Middle frontal gyrus (tissue), 1 donor: ENCODE measurements at regions not wholly inside any gene's neighbourhood (a gene's known extent, or its start where the extent isn't known, plus 50 kb on each side); places are given as distances from the start of the nearest gene placed in this dataset.

Experiments
- DNase-seq: peaks from one replicate; pipeline ENCODE4 v3.0.0-alpha.2; 2015; ENCODE audit warnings: low spot score; ENCODE audit errors: extremely low spot score

GRCh38 chr20:39129523-39129922 is 167.4 kb downstream of the DHX35 start:
- DNase-seq, result no peak

DNA sequence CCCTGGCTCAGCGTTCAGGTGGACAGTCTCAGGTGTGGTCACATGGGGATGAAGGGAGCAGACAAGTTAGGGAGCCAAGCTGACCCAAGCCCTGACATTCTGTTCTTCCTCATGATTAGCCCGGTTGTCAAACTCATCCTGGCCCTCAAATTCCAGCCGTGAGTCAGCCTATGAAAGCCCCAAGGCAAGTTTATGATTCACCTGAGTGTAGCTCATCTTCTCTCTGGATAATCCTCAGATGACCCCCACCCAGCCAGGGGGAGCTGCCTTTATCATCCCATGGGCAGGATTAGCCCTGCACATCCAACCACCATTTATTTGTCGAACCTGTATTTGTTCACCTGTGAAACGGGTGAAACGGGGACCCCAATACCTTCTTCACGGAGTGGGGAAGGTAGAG is 161.9 kb downstream of the DHX35 start:
- DNase-seq, result no peak

DNA sequence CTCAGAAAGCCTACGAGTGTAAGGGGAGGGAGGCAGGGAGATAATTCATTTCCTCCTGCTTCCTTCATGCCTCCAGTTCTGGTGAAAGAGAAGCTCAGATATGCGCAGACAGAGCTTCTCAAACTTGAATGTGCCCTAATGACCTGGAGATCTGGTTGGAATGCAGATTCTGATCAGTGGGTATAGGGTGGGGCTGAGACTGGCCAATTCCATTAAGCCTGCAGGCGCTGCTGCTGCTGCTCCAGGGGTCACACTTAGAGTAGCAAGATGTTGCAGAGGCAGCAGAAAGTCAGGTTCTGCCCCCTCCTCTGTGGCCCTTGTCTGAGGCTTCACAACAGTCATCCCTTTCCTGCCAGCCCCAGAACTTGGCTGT is 161.0 kb downstream of the DHX35 start:
- DNase-seq, result no peak

- no peak for DNase-seq
Measured at GRCh38 chr20:39117491-39117890, 155.3 kb downstream of the DHX35 start.

- DNase-seq, result no peak
Measured at GRCh38 chr20:39116020-39116419, 153.9 kb downstream of the DHX35 start.

DNA sequence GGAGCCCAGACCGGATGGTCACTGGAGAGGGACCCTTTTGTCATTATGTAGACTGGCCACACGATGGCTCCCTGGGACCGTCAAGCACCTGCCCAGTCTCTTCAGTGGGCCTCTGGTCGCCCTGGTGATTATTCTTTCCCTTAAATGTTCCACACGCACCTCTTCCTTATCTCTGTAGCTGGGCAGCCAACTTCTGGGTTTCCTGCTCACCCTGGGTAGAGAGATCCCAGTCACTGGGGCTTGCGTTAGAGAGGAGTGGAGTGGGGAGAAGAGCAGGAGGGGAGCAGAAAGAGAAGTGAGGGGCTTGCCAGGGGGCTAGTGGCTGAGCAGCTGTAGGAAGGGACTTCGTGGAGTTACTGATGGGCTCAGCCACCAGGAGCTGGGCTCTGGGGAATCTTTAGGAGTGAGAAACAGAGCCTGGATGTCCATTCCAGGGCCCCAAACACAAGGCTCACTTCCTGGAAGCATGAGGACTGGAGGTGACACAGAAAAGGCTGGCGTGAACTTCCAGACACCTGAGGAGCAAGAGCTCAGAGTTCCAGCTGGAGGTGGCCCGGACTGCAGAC is 150.1 kb downstream of the DHX35 start:
- peak; percentile 5 for DNase-seq

DNA sequence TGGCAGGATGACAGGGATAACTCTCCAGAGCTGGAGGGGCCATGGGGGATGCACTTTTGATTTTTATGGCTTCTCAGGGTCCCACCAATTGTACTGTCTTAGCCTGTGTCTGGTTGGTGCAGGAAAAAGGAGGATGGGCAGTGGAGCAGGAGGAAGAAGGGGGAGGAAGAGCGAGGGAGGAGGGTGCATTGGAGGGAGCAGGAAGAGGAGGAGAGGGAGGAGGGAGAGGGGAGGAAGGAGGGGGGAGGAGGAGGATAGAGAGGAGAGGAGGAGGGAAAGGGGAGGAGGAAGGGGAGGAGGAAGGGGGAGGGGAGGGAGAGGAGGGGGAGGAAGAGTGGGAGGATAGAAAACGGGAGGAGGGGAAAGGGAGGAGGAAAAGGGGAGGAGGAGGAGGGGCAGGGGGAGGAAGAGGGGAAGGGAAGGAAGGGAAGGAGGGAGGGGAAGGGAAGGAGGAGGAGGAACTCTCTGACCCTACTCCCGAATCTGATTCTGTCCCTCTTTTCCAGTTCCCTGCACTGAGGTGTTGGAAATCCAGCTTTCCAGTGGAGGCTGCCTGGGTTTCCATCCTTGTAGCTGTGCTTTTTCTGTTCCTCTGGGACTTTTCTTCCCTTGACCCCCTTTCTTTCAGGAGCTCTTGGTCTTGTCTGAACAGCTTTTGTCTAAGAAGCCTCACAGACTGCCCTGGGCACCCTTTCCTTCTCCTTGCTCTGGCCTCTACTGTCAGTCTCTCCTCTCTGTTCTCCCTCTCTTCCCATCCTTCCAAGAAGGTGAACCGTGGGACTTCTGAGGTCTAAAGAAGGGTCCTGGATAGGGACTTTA is 149.4 kb downstream of the DHX35 start:
- DNase-seq, result no peak

GRCh38 chr20:39110819-39111136 is 148.6 kb downstream of the DHX35 start:
- no peak for DNase-seq

GRCh38 chr20:39109933-39110818 is 148.0 kb downstream of the DHX35 start:
- no peak for DNase-seq

GRCh38 chr20:39108746-39109145 is 146.6 kb downstream of the DHX35 start:
- no peak for DNase-seq

DNA sequence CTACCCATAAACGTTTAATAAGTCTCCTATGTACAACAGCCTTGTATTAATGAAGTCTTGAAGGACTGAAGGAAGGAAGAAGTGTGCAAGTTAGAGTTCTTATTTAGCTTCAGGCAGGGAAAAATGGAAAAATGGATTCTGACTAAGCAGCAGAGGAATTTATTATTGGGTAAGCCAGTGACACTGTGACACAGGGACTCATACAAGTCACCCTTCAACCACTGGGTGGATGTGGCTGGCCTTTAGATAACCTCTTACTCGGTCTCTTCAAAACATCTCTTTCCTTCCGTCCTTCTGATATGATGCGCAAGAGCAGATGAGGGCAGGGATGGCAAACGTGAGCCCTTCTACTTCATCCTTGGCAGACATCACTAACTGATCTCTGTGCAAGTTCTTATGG is 145.6 kb downstream of the DHX35 start:
- DNase-seq, result no peak

GRCh38 chr20:39106791-39107190 is 144.6 kb downstream of the DHX35 start:
- DNase-seq, result no peak

- DNase-seq, result no peak
Measured at GRCh38 chr20:39105551-39105950, 143.4 kb downstream of the DHX35 start.

GRCh38 chr20:39103732-39104131 is 141.6 kb downstream of the DHX35 start:
- no peak for DNase-seq

DNA sequence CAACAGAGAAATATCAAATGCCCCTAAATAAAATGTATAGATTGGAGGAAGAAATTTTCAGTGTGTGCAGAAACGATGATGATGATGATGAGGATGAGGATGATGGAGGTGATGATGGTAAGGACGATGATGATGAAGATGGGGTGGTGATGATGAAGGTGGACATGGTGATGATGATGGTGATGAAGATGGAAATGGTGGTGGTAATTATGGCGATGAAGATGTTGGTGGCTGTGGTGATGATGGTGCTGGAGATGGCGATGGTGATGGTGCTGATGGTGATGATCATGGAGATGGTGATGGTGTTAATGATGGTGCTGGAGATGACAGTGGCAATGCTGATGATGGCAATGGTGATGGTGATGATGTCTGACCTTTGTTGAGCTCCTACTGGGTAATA is 141.2 kb downstream of the DHX35 start:
- no peak for DNase-seq

DNA sequence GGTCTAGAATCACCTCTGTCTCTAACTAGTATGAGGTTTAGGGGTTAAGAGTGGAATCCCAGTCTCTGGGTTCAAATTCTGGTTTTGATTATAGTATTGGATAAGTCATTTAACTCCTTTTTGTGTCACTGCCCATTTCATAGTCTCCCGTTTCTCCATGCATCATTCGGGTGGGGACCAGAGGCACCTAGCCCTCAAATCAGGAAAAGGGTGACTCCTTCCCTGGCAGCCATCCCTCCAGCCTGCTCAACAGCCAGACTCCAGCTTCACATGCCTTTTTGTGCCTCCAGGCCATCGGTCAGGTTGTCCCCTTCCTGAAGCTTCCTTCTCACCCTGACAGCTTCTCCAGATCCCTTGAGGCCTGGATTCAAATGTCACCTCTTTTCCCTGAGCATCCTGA is 139.8 kb downstream of the DHX35 start:
- DNase-seq, result no peak

- no peak for DNase-seq
Measured at GRCh38 chr20:39100691-39101090, 138.5 kb downstream of the DHX35 start.

DNA sequence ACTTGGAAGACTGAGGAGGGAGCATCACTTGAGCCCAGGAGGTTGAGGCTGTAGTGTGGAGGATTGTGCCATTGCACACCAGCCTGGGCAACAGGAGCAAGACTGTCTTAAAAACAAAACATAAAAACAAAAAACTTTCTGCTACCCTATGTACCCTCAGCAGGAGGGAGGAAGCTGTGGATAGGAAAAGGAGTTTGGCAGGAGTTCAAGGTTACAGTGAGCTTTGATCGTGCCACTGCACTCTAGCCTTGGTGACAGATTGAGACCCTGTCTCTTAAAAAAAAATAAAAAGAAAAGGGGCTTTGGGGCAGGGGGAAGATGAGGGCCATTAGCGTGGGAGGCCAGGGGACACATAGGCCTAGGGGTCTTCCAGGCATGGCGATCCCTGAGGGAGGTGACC is 135.7 kb downstream of the DHX35 start:
- DNase-seq, result no peak

DNA sequence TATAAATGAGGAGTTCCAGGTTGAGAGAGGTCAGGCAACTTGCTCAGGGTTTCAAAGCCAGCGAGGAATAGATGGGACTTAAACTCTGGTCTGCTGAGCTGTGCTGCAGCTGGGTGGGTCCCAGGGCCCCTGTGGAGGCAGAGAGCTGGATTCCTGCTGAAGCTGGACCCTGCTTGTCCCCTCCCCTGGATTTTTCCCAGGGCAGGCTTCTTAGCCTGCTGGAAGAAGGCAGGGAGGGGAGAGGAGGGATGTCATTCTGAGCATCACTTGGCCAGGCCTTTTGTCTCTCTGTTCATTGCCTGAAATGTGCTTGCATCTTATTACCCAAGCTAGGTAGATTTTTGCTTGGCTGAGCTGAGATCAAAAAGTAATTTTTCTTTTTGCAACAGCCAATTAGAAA is 133.7 kb downstream of the DHX35 start:
- DNase-seq, result no peak

- no peak for DNase-seq
Measured at GRCh38 chr20:39094391-39094790, 132.2 kb downstream of the DHX35 start.

DNA sequence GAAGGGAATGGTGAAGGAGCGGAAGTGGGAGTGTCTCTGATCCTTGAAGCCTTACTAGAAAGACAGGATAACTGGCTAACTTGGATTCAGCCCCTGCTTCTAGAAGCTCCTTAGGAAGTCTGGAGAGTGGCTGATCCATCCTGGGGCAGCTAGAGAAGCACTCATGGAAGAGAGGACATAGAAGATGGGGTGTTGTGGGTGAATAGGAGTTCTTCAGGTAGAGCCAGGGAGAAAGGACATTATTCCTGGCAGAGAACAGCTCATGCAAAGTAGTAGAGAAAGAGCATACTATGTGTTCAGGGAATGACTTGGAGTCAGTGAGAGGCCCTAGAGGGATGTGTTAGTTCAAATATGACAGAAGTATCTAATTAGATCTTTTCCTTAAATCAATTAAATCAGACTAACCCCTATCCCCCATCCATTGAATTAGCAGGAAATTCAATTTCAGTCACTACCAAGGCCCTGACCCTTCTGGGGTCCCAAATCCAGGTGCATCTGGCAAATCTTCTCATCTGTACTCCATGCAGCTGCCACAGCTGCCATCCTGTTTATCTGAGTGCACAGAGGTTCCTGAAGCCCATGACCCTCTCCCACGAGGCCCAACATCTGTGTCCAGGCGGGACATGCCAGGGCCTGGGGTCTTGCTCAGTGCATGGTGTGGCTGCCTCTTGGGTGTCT is 130.7 kb downstream of the DHX35 start:
- no peak for DNase-seq

- DNase-seq, result no peak
Measured at GRCh38 chr20:39090906-39091305, 128.8 kb downstream of the DHX35 start.
